ENCODE measurements at regions not wholly inside any gene's neighbourhood (a gene's known extent, or its start where the extent isn't known, plus 50 kb on each side); places are given as distances from the start of the nearest gene placed in this dataset.
"Not testable (repeated sequence)": the region's sequence is repeated elsewhere in the genome, so short reads cannot be mapped to it uniquely, and the experiment has no call there.

- no peak for DNase-seq (ENCODE audit: low read depth in 2 of 3, low spot score in 2 of 3)
These were observed 209.5 kb downstream of the GLRX3 start for GRCh38 chr10:130345728-130346127.

DNA sequence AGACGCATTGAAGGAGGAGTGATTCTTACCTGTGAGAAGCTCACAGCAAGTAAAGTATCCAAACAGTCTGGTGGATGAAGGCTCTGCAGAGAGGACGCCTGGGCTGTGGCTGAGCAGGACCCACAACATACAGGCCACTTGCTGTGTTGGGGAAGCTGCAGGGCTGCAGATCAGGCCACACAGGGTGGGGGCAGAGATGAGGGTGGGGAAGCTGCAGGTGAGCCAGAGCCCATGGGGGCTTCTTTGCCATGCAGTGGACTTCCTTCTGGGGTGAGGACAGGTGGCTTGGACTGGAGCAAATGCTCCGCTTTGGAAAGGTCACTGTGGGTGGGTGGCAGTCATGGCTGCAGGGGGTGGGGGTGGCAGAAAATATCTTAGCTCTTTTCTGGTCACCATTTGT lies 214.8 kb downstream of the GLRX3 start:
- DNase-seq (ENCODE audit: low read depth in 2 of 3, low spot score in 2 of 3), result no peak

DNA sequence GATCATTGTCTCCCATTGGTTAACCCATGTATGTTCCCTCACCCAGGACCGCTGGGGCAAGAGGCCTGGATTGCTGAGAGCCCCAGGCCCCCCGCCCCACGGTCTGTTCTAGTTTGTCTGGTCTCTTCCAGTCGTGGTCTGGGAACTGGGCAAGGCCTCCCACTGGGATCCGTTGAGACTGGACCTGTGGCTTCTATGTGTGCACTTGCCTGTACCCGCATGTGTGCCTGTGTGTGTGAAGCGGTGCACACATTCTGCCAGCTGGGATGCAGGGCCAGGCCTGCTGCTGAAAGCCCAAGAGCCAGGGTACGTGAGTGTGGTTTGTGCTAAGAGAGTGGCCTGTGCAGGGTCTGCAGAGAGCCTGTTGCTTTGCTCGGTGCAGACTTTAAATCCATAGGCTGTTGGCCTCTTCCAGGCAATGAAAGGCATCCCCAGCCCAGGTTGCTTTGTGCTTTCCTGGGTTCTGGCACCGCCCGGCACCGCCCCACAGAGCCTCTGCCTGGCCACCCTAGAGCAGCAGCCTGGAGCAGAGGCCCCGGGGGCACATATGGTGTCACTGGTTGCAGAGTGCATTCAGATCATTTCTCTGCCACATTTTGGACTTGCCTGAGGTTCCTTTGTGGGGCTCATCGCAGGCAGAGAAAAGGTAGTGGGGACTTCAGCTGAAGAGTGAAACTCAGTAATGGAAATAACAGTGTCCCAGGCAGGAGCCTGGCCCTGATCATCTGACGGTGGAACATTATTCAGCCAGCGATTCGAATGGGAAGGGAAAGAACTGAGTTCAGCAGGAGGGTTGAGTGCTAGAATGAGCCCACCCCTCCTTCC lies 215.5 kb downstream of the GLRX3 start:
- DNase-seq (ENCODE audit: low read depth in 2 of 3, low spot score in 2 of 3), result no peak

DNA sequence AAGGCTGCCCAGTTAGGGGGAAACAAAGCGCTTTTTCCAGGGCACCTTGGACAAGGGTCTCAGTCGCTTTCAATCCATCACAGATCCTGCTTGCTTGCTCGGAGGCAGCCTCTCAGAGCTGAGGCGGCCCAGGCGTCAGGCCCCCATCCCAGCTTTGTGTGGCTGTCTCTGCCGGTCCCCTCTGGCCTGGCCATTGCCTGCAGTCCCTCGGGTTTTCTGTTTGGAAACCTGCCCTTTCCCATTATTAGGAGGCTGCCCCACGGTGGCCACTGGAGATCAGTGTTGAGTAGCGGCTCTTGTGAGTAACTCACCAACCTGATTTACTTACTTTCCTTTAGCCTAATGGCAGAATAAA lies 216.1 kb downstream of the GLRX3 start:
- DNase-seq (ENCODE audit: low read depth in 2 of 3, low spot score in 2 of 3), result no peak

- no peak for DNase-seq (ENCODE audit: low read depth in 2 of 3, low spot score in 2 of 3)
These were observed 217.9 kb downstream of the GLRX3 start for GRCh38 chr10:130353928-130354572.

DNA sequence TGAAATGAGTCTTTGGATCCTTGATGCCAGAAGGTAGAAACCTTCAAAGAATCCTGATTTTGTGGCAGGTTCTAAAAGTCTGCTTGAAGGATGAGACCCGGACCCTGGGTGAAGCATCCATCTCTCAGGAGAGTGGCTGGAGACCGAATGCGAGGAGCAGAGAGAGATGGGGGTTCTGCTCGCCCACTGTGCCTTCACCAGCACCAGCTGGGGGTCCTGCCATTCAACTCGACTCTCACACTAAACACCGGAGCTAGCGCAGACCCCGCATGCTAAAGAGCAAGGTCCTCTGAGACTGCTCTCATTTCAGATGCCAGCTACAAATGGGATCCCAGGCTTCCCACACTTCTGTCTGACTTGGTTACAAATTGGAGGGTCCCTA lies 218.4 kb downstream of the GLRX3 start:
- no peak for DNase-seq (ENCODE audit: low read depth in 2 of 3, low spot score in 2 of 3)

- no peak for DNase-seq (ENCODE audit: low read depth in 2 of 3, low spot score in 2 of 3)
These were observed 219.0 kb downstream of the GLRX3 start for GRCh38 chr10:130354976-130355795.

DNA sequence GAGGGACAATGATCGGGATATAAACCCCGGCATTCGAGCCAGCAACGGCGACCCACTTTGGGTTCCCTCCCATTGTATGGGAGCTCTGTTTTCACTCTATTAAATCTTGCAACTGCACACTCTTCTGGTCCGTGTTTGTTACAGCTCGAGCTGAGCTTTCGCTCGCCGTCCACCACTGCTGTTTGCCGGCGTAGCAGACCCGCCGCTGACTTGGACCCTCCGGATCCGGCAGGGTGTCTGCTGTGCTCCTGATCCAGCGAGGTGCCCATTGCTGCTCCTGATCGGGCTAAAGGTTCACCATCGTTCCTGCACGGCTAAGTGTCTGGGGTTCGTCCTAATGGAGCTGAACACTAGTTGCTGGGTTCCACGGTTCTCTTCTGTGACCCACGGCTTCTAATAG lies 220.2 kb downstream of the GLRX3 start:
- DNase-seq (ENCODE audit: low read depth in 2 of 3, low spot score in 2 of 3), result not testable (repeated sequence)

DNA sequence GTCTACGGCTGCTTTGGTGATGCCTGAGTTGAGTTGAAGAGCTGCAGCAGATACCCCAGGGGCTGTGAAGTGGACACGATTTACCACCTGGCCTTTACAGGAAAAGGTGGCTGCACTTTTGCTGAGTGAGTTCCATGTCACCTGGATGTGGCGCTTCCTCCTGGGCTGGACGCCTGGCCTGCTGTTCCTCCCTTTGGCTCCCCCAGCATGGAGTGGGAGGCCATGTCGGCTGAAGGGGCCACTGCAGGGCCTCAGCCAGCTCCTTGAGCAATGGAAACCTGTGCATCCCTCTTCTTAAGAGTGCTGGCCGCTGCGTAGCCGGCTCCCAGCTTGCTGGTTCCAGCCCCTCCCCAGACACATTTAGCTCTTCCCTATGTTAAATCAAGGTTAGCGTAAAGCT lies 221.0 kb downstream of the GLRX3 start:
- no peak for DNase-seq (ENCODE audit: low read depth in 2 of 3, low spot score in 2 of 3)

- no peak for DNase-seq (ENCODE audit: low read depth in 2 of 3, low spot score in 2 of 3)
These were observed 221.8 kb downstream of the GLRX3 start for GRCh38 chr10:130357951-130358350.

DNA sequence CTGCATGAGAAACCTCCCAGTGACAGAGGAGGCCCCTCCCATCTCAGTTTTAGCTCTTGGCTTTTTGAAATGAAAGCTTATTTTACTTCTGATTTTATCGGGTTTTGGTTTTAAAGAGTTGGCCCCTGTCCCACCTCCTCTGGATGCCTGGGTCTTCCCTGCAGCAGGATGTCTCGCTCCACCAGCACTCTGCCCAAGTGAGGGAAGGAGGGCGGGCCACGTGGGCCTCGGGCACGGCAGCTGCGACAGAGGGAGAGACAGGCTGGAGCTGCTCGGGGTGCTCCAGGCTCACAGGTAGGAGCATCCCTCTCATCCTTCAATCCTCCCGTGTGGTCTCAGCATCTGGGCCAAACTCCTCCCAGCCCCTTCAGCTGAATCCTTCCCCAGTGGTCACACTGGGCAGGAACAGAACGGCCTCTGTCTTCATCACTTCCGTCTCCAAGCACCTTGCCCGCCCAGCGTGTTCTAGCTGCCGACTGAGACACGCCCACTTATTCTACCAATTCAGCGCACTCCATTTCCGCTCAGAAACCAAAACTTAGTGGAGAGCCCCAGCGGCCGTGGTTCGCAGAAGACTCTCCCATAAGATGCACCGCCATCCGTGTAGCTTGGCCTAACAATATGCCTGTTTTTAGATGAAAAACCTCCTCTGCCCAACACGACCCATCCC lies 222.9 kb downstream of the GLRX3 start:
- DNase-seq (ENCODE audit: low read depth in 2 of 3, low spot score in 2 of 3), result no peak

- DNase-seq (ENCODE audit: low read depth in 2 of 3, low spot score in 2 of 3), result no peak
These were observed 223.5 kb downstream of the GLRX3 start for GRCh38 chr10:130359711-130360110.

GRCh38 chr10:130360826-130361311 lies 224.7 kb downstream of the GLRX3 start:
- no peak for DNase-seq (ENCODE audit: low read depth in 2 of 3, low spot score in 2 of 3)

DNA sequence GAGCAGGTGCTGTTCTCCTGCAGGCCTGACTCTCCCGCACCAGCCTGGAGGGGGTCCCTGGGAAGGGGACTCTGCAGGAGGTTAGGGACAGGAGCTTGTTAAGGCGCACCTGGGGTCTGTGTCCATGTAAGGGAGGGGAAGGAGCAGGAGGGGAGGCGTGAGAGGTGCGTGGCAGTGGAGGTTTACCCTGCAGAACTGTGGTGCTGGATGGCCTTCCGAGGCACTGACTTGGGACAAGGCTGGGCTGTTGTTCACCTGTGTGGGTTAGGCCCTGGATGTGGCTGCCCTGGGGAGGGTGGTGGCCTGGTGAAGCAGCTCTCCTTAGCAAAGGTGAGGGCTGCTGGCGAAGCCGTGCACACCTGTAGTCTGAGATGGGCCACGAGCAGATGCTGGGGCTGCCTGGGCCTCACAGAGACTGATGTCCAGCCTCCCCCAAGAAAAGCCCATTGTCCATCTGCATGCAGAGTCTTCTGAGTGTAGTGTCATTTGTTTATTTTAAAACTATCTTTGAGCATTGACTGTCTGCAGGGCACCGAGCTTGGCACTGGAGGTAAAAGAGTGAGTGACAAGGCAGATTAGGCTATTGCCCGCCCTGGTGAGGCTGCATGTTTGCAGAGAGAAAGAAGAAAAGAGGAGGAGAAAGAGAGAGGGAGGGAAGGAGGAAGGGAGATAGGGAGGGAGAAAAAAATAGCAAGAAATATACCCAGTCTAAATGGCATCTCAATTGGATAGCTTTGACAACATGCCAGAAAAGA lies 225.3 kb downstream of the GLRX3 start:
- DNase-seq (ENCODE audit: low read depth in 2 of 3, low spot score in 2 of 3), result no peak

GRCh38 chr10:130362308-130362761 lies 226.1 kb downstream of the GLRX3 start:
- no peak for DNase-seq (ENCODE audit: low read depth in 2 of 3, low spot score in 2 of 3)

DNA sequence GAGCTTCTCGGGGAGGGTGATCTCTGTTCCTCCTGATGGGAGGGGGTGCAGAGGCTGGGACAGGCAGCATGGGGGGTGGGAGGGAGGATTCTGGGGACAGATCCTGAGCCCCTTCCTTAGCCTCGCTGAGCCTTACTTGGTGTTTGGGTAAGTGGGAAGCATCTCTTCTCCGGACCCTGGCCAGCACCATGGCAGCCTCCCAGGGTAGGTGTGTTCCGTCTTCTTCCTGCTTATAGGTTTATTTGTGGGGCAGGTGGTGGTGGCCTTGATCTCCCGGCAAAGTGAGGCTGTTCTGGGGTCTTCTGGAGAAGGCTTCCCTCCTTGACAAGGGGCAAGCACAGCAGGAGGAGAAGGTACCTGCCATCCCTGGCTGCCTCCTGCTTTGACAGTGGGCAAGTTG lies 226.9 kb downstream of the GLRX3 start:
- no peak for DNase-seq (ENCODE audit: low read depth in 2 of 3, low spot score in 2 of 3)

GRCh38 chr10:130363899-130364445 lies 227.8 kb downstream of the GLRX3 start:
- no peak for DNase-seq (ENCODE audit: low read depth in 2 of 3, low spot score in 2 of 3)

DNA sequence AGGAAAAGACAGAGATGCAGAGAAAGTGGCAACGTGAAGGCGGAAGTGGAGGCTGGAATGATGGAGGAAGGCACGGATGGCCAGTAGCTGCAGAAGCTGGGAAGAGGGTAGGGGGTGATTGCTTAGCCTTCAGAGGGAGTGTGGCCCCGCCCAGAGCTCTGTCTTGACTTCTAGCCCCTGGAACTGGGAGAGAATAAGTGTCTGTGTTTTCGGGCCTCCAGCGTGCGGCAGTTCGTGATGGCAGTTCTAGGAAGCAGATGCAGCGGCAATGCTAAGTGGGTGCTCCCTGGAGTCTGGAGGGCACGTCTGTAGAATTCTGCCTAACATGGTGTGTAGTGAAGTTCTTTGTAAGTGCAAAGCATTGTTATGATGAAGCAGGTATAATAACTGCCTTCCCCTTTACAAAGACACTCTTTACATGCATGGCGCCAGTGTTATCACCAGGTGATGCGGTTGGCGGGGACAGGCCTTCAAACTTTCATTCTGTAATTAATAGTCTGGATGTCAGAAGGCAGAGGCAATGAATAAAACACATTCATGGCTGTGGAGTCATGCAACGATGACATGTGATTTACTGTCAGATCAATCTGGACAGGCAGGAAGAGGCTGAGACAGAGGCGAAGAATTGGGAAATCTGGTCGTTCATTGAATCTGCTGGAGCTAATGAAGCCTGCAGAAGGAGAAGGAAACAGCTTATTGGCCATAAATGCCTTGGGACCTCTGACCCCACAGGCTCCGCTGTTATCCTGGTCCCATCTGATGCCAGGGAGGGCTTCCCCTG lies 228.6 kb downstream of the GLRX3 start:
- no peak for DNase-seq (ENCODE audit: low read depth in 2 of 3, low spot score in 2 of 3)

Data from hematopoietic multipotent progenitor cell (in vitro differentiated cells).